ENCODE measurements at regions not wholly inside any gene's neighbourhood (a gene's known extent, or its start where the extent isn't known, plus 50 kb on each side); places are given as distances from the start of the nearest gene placed in this dataset.

DNA sequence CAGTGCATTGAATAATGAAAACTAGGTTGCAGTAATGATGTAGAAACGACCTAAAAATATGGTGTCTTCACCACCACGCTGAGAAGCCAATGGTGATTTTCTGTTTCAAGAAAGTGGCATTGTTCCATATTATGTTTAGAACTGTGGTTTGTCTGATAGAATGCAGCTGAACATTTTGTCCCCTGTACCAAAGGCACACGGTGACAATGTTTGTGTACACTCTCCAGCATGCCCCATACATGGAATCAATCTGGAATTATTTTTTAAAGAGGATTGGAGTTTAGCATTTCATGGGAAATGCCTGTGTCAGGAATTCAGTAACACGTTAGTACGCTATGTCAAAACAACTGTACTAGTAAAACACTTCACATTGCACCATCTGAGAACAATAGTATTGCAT lies 237.4 kb upstream of the AUTS2 start:
- Mint-ChIP-seq H3K9me3 (ENCODE audit: unreplicated experiment) (peaks cover 2% of the 10 kb centered on the region), H3K27me3 (ENCODE audit: low read depth, unreplicated experiment) (peaks cover 6% of the 10 kb centered on the region), H3K27ac (ENCODE audit: unreplicated experiment) (no peak overlapping the region), H3K4me1 (ENCODE audit: low read depth, unreplicated experiment) (no peaks in the 10 kb centered on the region), H3K36me3 (ENCODE audit: low read depth, unreplicated experiment) (no peaks in the 10 kb centered on the region), H3K4me3 (ENCODE audit: unreplicated experiment) (no peak overlapping the region)
- Histone ChIP-seq H3K27ac (ENCODE audit: low read depth, low read length) (no peak overlapping the region), H4K20me1 (ENCODE audit: insufficient read depth, low read length) (no peaks in the 10 kb centered on the region), H3K36me3 (ENCODE audit: insufficient read depth, low read length) (no peaks in the 10 kb centered on the region), H3K4me3 (ENCODE audit: insufficient read depth, low read depth, low read length) (no peak overlapping the region), H2AFZ (ENCODE audit: low read depth, low read length) (no peak overlapping the region), H3K27me3 (ENCODE audit: insufficient read depth, low read length) (no peaks in the 10 kb centered on the region), H3K4me1 (ENCODE audit: insufficient read depth, low read length) (peaks cover 6% of the 10 kb centered on the region), H3K9ac (ENCODE audit: low read length) (no peak overlapping the region), H3K4me2 (ENCODE audit: low read length) (no peak overlapping the region), H3K79me2 (ENCODE audit: insufficient read depth, low read length) (no peaks in the 10 kb centered on the region), H3K9me3 (ENCODE audit: insufficient read depth, low read depth, low read length) (no peaks in the 10 kb centered on the region)
- peak; percentile 41 for FAIRE-seq
- no peak for DNase-seq (ENCODE audit: low read depth)
- TF ChIP-seq, protein P1, sequence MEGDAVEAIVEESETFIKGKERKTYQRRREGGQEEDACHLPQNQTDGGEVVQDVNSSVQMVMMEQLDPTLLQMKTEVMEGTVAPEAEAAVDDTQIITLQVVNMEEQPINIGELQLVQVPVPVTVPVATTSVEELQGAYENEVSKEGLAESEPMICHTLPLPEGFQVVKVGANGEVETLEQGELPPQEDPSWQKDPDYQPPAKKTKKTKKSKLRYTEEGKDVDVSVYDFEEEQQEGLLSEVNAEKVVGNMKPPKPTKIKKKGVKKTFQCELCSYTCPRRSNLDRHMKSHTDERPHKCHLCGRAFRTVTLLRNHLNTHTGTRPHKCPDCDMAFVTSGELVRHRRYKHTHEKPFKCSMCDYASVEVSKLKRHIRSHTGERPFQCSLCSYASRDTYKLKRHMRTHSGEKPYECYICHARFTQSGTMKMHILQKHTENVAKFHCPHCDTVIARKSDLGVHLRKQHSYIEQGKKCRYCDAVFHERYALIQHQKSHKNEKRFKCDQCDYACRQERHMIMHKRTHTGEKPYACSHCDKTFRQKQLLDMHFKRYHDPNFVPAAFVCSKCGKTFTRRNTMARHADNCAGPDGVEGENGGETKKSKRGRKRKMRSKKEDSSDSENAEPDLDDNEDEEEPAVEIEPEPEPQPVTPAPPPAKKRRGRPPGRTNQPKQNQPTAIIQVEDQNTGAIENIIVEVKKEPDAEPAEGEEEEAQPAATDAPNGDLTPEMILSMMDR (IDR thresholded peaks at IDR 0.05; ENCODE audit: insufficient read depth, low read depth, low read length) = no peak
- TF ChIP-seq EZH2 (IDR thresholded peaks at IDR 0.05; ENCODE audit: insufficient read depth, low read length) = no peak

- no peaks in the 10 kb centered on the region for H3K27me3 ChIP-seq (ENCODE audit: insufficient read depth, low read length)
- no peaks in the 10 kb centered on the region for H4K20me1 ChIP-seq (ENCODE audit: insufficient read depth, low read length)
- no peaks in the 10 kb centered on the region for H3K4me1 Mint-ChIP-seq (ENCODE audit: low read depth, unreplicated experiment)
- H3K27ac Mint-ChIP-seq (ENCODE audit: unreplicated experiment) = no peak overlapping the region
- H3K27ac ChIP-seq (ENCODE audit: low read depth, low read length) = no peak overlapping the region
- no peak overlapping the region for H3K9ac ChIP-seq (ENCODE audit: low read length)
- H3K27me3 Mint-ChIP-seq (ENCODE audit: low read depth, unreplicated experiment) = peaks cover 3% of the 10 kb centered on the region
- FAIRE-seq (no peak), DNase-seq (ENCODE audit: low read depth) (peak; percentile 56)
- no peak overlapping the region for H3K4me3 Mint-ChIP-seq (ENCODE audit: unreplicated experiment)
- no peaks in the 10 kb centered on the region for H3K36me3 Mint-ChIP-seq (ENCODE audit: low read depth, unreplicated experiment)
- H3K9me3 Mint-ChIP-seq (ENCODE audit: unreplicated experiment) = peaks cover 2% of the 10 kb centered on the region
- no peaks in the 10 kb centered on the region for H3K79me2 ChIP-seq (ENCODE audit: insufficient read depth, low read length)
- no peak overlapping the region for H2AFZ ChIP-seq (ENCODE audit: low read depth, low read length)
- H3K9me3 ChIP-seq (ENCODE audit: insufficient read depth, low read depth, low read length) = no peaks in the 10 kb centered on the region
- TF ChIP-seq EZH2 (IDR thresholded peaks at IDR 0.05; ENCODE audit: insufficient read depth, low read length) = no peak
- TF ChIP-seq, protein P1 (IDR thresholded peaks at IDR 0.05; ENCODE audit: insufficient read depth, low read depth, low read length) = no peak
- no peaks in the 10 kb centered on the region for H3K36me3 ChIP-seq (ENCODE audit: insufficient read depth, low read length)
- no peak overlapping the region for H3K4me2 ChIP-seq (ENCODE audit: low read length)
- no peak overlapping the region for H3K4me3 ChIP-seq (ENCODE audit: insufficient read depth, low read depth, low read length)
- peaks cover 14% of the 10 kb centered on the region for H3K4me1 ChIP-seq (ENCODE audit: insufficient read depth, low read length)
Measured at GRCh38 chr7:69363136-69363535, 235.1 kb upstream of the AUTS2 start.

GRCh38 chr7:69364813-69365643 lies 233.2 kb upstream of the AUTS2 start:
- Histone ChIP-seq H2AFZ (ENCODE audit: low read depth, low read length) (no peak overlapping the region), H3K4me2 (ENCODE audit: low read length) (peak overlapping the region; percentile 17), H3K9me3 (ENCODE audit: insufficient read depth, low read depth, low read length) (no peaks in the 10 kb centered on the region), H3K27me3 (ENCODE audit: insufficient read depth, low read length) (no peaks in the 10 kb centered on the region), H3K9ac (ENCODE audit: low read length) (no peak overlapping the region), H4K20me1 (ENCODE audit: insufficient read depth, low read length) (no peaks in the 10 kb centered on the region), H3K36me3 (ENCODE audit: insufficient read depth, low read length) (no peaks in the 10 kb centered on the region), H3K4me1 (ENCODE audit: insufficient read depth, low read length) (peaks cover 15% of the 10 kb centered on the region), H3K79me2 (ENCODE audit: insufficient read depth, low read length) (no peaks in the 10 kb centered on the region), H3K27ac (ENCODE audit: low read depth, low read length) (peak overlapping the region; percentile 15), H3K4me3 (ENCODE audit: insufficient read depth, low read depth, low read length) (no peak overlapping the region)
- no peak for DNase-seq (ENCODE audit: low read depth)
- Mint-ChIP-seq H3K4me3 (ENCODE audit: unreplicated experiment) (no peak overlapping the region), H3K27me3 (ENCODE audit: low read depth, unreplicated experiment) (no peaks in the 10 kb centered on the region), H3K36me3 (ENCODE audit: low read depth, unreplicated experiment) (no peaks in the 10 kb centered on the region), H3K9me3 (ENCODE audit: unreplicated experiment) (no peaks in the 10 kb centered on the region), H3K4me1 (ENCODE audit: low read depth, unreplicated experiment) (no peaks in the 10 kb centered on the region), H3K27ac (ENCODE audit: unreplicated experiment) (no peak overlapping the region)
- TF ChIP-seq EZH2 (IDR thresholded peaks at IDR 0.05; ENCODE audit: insufficient read depth, low read length) = no peak
- TF ChIP-seq, protein P1 (IDR thresholded peaks at IDR 0.05; ENCODE audit: insufficient read depth, low read depth, low read length) = no peak
- no peak for FAIRE-seq

Data from astrocyte (in vitro differentiated cells and primary cell).